ENCODE measurements at regions not wholly inside any gene's neighbourhood (a gene's known extent, or its start where the extent isn't known, plus 50 kb on each side); places are given as distances from the start of the nearest gene placed in this dataset.

DNA sequence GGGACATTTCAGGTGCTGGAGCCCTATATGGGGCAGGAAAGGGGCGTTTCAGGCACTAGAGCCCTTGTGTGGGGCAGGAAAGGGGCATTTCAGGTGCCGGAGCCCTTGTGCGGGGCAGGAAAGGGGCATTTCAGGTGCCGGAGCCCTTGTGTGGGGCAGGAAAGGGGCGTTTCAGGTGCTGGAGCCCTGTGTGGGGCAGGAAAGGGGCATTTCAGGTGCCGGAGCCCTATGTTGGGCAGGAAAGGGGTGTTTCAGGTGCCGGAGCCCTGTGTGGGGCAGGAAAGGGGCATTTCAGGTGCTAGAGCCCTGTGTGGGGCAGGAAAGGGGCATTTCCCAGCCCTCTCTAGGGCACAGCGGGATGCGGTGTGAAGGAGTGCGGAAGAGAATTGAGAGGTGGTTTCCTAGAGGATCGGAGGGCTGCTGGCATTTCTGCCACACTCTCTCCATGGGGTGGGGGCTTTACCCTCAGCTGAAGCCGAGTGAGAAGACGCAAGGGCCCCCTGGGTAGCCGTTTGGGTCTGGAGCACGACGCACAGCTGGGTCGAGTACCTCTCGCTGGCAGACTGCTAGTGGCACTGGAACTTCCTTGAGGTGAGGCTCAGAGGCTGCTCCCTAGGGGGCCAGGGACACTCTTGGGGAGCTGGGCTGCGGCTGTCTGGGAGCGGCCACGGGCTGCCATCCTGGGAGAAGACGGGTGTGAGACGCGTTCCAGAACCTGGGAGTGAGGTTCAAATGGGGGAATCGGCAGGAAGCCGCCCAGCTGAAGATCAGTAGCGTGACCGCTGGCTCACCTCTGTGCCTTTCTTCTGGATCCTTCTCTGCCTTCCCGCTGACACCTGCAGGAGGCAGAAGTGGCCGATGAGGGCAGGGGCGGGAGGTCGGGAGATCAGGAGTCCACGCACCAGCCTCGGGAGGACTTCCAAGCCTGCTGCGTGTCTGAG lies 122.6 kb upstream of the IRX4 start:
- no peaks in the 10 kb centered on the region for H3K4me1 ChIP-seq (ENCODE audit: control insufficient read depth in 1 of 2, insufficient read depth in 2 of 2, low read length in 2 of 2)
- no peak for TF ChIP-seq ZFX (IDR thresholded peaks at IDR 0.05)
- TF ChIP-seq RAD21 (IDR thresholded peaks at IDR 0.05; ENCODE audit: low read depth): no peak
- no peak for TF ChIP-seq CBX3 (IDR thresholded peaks at IDR 0.05; ENCODE audit: low read depth)
- no peak for TF ChIP-seq SRF (IDR thresholded peaks at IDR 0.05; ENCODE audit: low read depth)
- no peak for TF ChIP-seq POLR2A (IDR thresholded peaks at IDR 0.05; ENCODE audit: borderline replicate concordance, extremely low read depth, insufficient read depth, insufficient read length)
- H3K36me3 ChIP-seq (ENCODE audit: control insufficient read depth in 1 of 2, insufficient read depth in 2 of 2, low read length in 2 of 2): no peaks in the 10 kb centered on the region
- no peak overlapping the region for H3K4me2 ChIP-seq (ENCODE audit: low read length)
- no peaks in the 10 kb centered on the region for H4K20me1 ChIP-seq (ENCODE audit: insufficient read depth)
- ChIA-PET CTCF (no interaction called here), POLR2A (no interaction called here), RAD21 (ENCODE audit: low non-redundant PET in 1 of 2, low total read pairs in 2 of 2, uncharacterized antibody in 2 of 2, unreplicated experiment in 2 of 2) (no interaction called here)
- H3K9ac ChIP-seq (ENCODE audit: low read length): no peak overlapping the region
- H3K9me2 ChIP-seq (ENCODE audit: insufficient read depth): no peaks in the 10 kb centered on the region
- no TSS peak for BruUV-seq (replicated peaks)
- intact Hi-C loops (cut with micrococcal nuclease): no loop called here
- no peak for ATAC-seq
- H3K27me3 ChIP-seq (ENCODE audit: insufficient read depth, low read length): peaks cover 38% of the 10 kb centered on the region
- DNase-seq (ENCODE audit: low read depth, low spot score): no peak
- no peak overlapping the region for H3K27ac ChIP-seq (ENCODE audit: low read depth, low read length)
- H2AFZ ChIP-seq (ENCODE audit: low read depth, low read length, poor library complexity, severe bottlenecking): no peak overlapping the region
- H3K79me2 ChIP-seq (ENCODE audit: insufficient read depth, low read length): no peaks in the 10 kb centered on the region
- H3K4me3 ChIP-seq (replicated peaks in 1 of 2; ENCODE audit: low read depth in 1 of 2, low read length in 2 of 2): no peak overlapping the region
- no peaks in the 10 kb centered on the region for H3K9me3 ChIP-seq (ENCODE audit: control insufficient read depth in 1 of 2, insufficient read depth in 1 of 2, low read depth in 1 of 2, low read length in 2 of 2)

DNA sequence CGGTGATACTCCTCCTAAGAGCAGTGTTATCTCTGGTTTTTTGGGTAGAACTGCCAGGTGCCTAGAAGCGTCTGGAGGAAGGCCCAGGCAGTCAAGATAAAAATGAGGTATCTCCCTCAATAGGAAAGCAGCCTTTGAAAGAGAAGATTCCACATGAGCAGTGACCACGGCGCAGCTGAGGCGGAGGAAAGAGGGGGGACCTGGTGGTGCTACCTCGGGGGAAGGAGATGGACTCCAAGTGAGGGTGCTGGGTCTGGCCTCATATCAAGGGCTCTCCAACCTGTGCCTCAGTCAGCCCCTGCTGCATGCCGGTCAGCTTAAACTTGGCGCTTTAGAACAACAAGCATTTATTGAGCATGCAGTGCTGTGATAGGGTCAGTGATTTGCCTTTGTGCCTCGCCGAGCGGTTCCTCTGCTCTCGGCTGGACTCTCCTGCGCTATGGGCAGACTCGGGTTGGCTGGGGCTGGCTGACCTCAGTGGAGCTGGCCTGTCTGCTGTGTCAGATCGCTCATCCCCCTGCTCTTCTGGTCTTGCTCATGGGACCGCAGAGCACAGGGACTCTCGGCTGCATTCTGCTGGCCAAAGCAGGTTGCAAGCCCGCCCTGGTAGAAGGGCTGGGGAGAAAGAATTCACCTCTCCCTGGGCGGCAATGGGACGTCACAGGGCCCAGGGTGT lies 121.1 kb upstream of the IRX4 start:
- Histone ChIP-seq H3K4me2 (ENCODE audit: low read length) (no peak overlapping the region), H3K27ac (ENCODE audit: low read depth, low read length) (no peak overlapping the region), H4K20me1 (ENCODE audit: insufficient read depth) (no peaks in the 10 kb centered on the region), H3K9ac (ENCODE audit: low read length) (no peak overlapping the region), H3K9me3 (ENCODE audit: control insufficient read depth in 1 of 2, insufficient read depth in 1 of 2, low read depth in 1 of 2, low read length in 2 of 2) (no peaks in the 10 kb centered on the region), H3K27me3 (ENCODE audit: insufficient read depth, low read length) (peaks cover 43% of the 10 kb centered on the region), H3K4me1 (ENCODE audit: control insufficient read depth in 1 of 2, insufficient read depth in 2 of 2, low read length in 2 of 2) (no peaks in the 10 kb centered on the region), H3K4me3 (replicated peaks in 1 of 2; ENCODE audit: low read depth in 1 of 2, low read length in 2 of 2) (no peak overlapping the region), H3K36me3 (ENCODE audit: control insufficient read depth in 1 of 2, insufficient read depth in 2 of 2, low read length in 2 of 2) (no peaks in the 10 kb centered on the region), H3K79me2 (ENCODE audit: insufficient read depth, low read length) (no peaks in the 10 kb centered on the region), H3K9me2 (ENCODE audit: insufficient read depth) (no peaks in the 10 kb centered on the region), H2AFZ (ENCODE audit: low read depth, low read length, poor library complexity, severe bottlenecking) (no peak overlapping the region)
- ATAC-seq: no peak
- RAD21 ChIA-PET (ENCODE audit: low non-redundant PET in 1 of 2, low total read pairs in 2 of 2, uncharacterized antibody in 2 of 2, unreplicated experiment in 2 of 2): no interaction called here
- CTCF ChIA-PET: no interaction called here
- intact Hi-C loops (cut with micrococcal nuclease): no loop called here
- BruUV-seq (replicated peaks): no TSS peak
- DNase-seq (ENCODE audit: low read depth, low spot score): no peak
- POLR2A ChIA-PET: no interaction called here
- TF ChIP-seq ZNF274 (IDR thresholded peaks at IDR 0.05; ENCODE audit: low read depth, low read length): no peak
- TF ChIP-seq, protein P1, sequence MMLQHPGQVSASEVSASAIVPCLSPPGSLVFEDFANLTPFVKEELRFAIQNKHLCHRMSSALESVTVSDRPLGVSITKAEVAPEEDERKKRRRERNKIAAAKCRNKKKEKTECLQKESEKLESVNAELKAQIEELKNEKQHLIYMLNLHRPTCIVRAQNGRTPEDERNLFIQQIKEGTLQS (IDR thresholded peaks at IDR 0.05): no peak
- no peak for TF ChIP-seq EGR1 (IDR thresholded peaks at IDR 0.05; ENCODE audit: low read depth)
- no peak for TF ChIP-seq EZH2phosphoT487 (IDR thresholded peaks at IDR 0.05; ENCODE audit: borderline replicate concordance)
- no peak for TF ChIP-seq YY1 (IDR thresholded peaks at IDR 0.05; ENCODE audit: extremely low read depth, insufficient replicate concordance, low read depth, low read length)
- no peak for TF ChIP-seq CBX3 (IDR thresholded peaks at IDR 0.05; ENCODE audit: low read depth)
- TF ChIP-seq POLR2A (IDR thresholded peaks at IDR 0.05; ENCODE audit: borderline replicate concordance, extremely low read depth, insufficient read depth, insufficient read length): no peak
- TF ChIP-seq RAD21 (IDR thresholded peaks at IDR 0.05; ENCODE audit: low read depth): no peak
- TF ChIP-seq SRF (IDR thresholded peaks at IDR 0.05; ENCODE audit: low read depth): no peak
- TF ChIP-seq CEBPB (IDR thresholded peaks at IDR 0.05; ENCODE audit: low read depth): no peak
- TF ChIP-seq EZH2 (IDR thresholded peaks at IDR 0.05): no peak
- no peak for TF ChIP-seq TCF7L2 (IDR thresholded peaks at IDR 0.05; ENCODE audit: borderline replicate concordance, extremely low read depth, insufficient read depth, insufficient read length)
- no peak for TF ChIP-seq JUND (IDR thresholded peaks at IDR 0.05)
- TF ChIP-seq, protein P2, sequence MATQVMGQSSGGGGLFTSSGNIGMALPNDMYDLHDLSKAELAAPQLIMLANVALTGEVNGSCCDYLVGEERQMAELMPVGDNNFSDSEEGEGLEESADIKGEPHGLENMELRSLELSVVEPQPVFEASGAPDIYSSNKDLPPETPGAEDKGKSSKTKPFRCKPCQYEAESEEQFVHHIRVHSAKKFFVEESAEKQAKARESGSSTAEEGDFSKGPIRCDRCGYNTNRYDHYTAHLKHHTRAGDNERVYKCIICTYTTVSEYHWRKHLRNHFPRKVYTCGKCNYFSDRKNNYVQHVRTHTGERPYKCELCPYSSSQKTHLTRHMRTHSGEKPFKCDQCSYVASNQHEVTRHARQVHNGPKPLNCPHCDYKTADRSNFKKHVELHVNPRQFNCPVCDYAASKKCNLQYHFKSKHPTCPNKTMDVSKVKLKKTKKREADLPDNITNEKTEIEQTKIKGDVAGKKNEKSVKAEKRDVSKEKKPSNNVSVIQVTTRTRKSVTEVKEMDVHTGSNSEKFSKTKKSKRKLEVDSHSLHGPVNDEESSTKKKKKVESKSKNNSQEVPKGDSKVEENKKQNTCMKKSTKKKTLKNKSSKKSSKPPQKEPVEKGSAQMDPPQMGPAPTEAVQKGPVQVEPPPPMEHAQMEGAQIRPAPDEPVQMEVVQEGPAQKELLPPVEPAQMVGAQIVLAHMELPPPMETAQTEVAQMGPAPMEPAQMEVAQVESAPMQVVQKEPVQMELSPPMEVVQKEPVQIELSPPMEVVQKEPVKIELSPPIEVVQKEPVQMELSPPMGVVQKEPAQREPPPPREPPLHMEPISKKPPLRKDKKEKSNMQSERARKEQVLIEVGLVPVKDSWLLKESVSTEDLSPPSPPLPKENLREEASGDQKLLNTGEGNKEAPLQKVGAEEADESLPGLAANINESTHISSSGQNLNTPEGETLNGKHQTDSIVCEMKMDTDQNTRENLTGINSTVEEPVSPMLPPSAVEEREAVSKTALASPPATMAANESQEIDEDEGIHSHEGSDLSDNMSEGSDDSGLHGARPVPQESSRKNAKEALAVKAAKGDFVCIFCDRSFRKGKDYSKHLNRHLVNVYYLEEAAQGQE (IDR thresholded peaks at IDR 0.05; ENCODE audit: low read depth): no peak
- no peak for TF ChIP-seq ELF1 (IDR thresholded peaks at IDR 0.05; ENCODE audit: borderline replicate concordance, low read depth)
- no peak for TF ChIP-seq FOSL1 (IDR thresholded peaks at IDR 0.05; ENCODE audit: low read depth)

Data from HCT116 (cell line).